ENCODE measurements at regions not wholly inside any gene's neighbourhood (a gene's known extent, or its start where the extent isn't known, plus 50 kb on each side); places are given as distances from the start of the nearest gene placed in this dataset.

- H3K27ac ChIP-seq = no peak overlapping the region
- H3K36me3 ChIP-seq = no peaks in the 10 kb centered on the region
- H3K27me3 ChIP-seq = no peaks in the 10 kb centered on the region
- TF ChIP-seq POLR2A (IDR thresholded peaks at IDR 0.05) (no peak), CTCF (IDR thresholded peaks at IDR 0.05) (no peak), POLR2AphosphoS5 (IDR thresholded peaks at IDR 0.05) (no peak), EP300 (IDR thresholded peaks at IDR 0.05) (no peak)
- peaks cover 0 to 6% (median 0%) of the 10 kb centered on the region in 4 donors for H3K9me3 ChIP-seq
- no peaks in the 10 kb centered on the region for H3K4me1 ChIP-seq
- intact Hi-C loops (cut with DNase I) = no loop called here
- no peak for DNase-seq
- no peak overlapping the region for H3K4me3 ChIP-seq
Observed at GRCh38 chr12:107976331-107976730, 152.8 kb upstream of the WSCD2 start.

GRCh38 chr12:107978201-107978600 is 150.9 kb upstream of the WSCD2 start:
- peaks cover 0 to 6% (median 0%) of the 10 kb centered on the region in 4 donors for H3K9me3 ChIP-seq
- TF ChIP-seq CTCF (IDR thresholded peaks at IDR 0.05) (no peak), POLR2AphosphoS5 (IDR thresholded peaks at IDR 0.05) (no peak), POLR2A (IDR thresholded peaks at IDR 0.05) (no peak), EP300 (IDR thresholded peaks at IDR 0.05) (no peak)
- WGBS, 2 donors = 51 to 74% methylated on average over 5 of the region's 5 CpGs
- no peaks in the 10 kb centered on the region for H3K36me3 ChIP-seq
- H3K27ac ChIP-seq = no peak overlapping the region
- no peak overlapping the region for H3K4me3 ChIP-seq
- intact Hi-C loops (cut with DNase I) = no loop called here
- no peaks in the 10 kb centered on the region for H3K27me3 ChIP-seq
- H3K4me1 ChIP-seq = no peaks in the 10 kb centered on the region
- no peak for DNase-seq

GRCh38 chr12:107978641-107979040 is 150.4 kb upstream of the WSCD2 start:
- DNase-seq = no peak
- H3K9me3 ChIP-seq = peaks cover 0 to 6% (median 0%) of the 10 kb centered on the region in 4 donors
- H3K4me3 ChIP-seq = no peak overlapping the region
- no peaks in the 10 kb centered on the region for H3K4me1 ChIP-seq
- no peaks in the 10 kb centered on the region for H3K36me3 ChIP-seq
- no peaks in the 10 kb centered on the region for H3K27me3 ChIP-seq
- intact Hi-C loops (cut with DNase I) = no loop called here
- no peak for TF ChIP-seq POLR2AphosphoS5 (IDR thresholded peaks at IDR 0.05)
- no peak for TF ChIP-seq POLR2A (IDR thresholded peaks at IDR 0.05)
- no peak for TF ChIP-seq EP300 (IDR thresholded peaks at IDR 0.05)
- no peak for TF ChIP-seq CTCF (IDR thresholded peaks at IDR 0.05)
- WGBS, 2 donors = 75 to 78% methylated on average over 4 of the region's 4 CpGs
- no peak overlapping the region for H3K27ac ChIP-seq

- intact Hi-C loops (cut with DNase I) = no loop called here
- no peak for TF ChIP-seq EP300 (IDR thresholded peaks at IDR 0.05)
- no peak for TF ChIP-seq CTCF (IDR thresholded peaks at IDR 0.05)
- no peak for TF ChIP-seq POLR2A (IDR thresholded peaks at IDR 0.05)
- TF ChIP-seq POLR2AphosphoS5 (IDR thresholded peaks at IDR 0.05) = no peak
- no peaks in the 10 kb centered on the region for H3K36me3 ChIP-seq
- H3K27ac ChIP-seq = no peak overlapping the region
- no peak overlapping the region for H3K4me3 ChIP-seq
- no peaks in the 10 kb centered on the region for H3K9me3 ChIP-seq
- no peaks in the 10 kb centered on the region for H3K27me3 ChIP-seq
- no peak for DNase-seq
- 56 to 69% methylated on average over 4 of the region's 4 CpGs for WGBS, 2 donors
- no peaks in the 10 kb centered on the region for H3K4me1 ChIP-seq
Observed at GRCh38 chr12:107983756-107984472, 145.2 kb upstream of the WSCD2 start.

- 72 to 83% methylated on average over 3 of the region's 3 CpGs for WGBS, 2 donors
- DNase-seq = no peak
- no peak overlapping the region for H3K27ac ChIP-seq
- H3K36me3 ChIP-seq = no peaks in the 10 kb centered on the region
- TF ChIP-seq EP300 (IDR thresholded peaks at IDR 0.05) (no peak), CTCF (IDR thresholded peaks at IDR 0.05) (no peak), POLR2A (IDR thresholded peaks at IDR 0.05) (no peak), POLR2AphosphoS5 (IDR thresholded peaks at IDR 0.05) (no peak)
- intact Hi-C loops (cut with DNase I) = no loop called here
- no peak overlapping the region for H3K4me3 ChIP-seq
- no peaks in the 10 kb centered on the region for H3K27me3 ChIP-seq
- no peaks in the 10 kb centered on the region for H3K4me1 ChIP-seq
- H3K9me3 ChIP-seq = no peaks in the 10 kb centered on the region
Observed at GRCh38 chr12:107984973-107985372, 144.1 kb upstream of the WSCD2 start.
